ENCODE measurements at regions not wholly inside any gene's neighbourhood (a gene's known extent, or its start where the extent isn't known, plus 50 kb on each side); places are given as distances from the start of the nearest gene placed in this dataset.

DNA sequence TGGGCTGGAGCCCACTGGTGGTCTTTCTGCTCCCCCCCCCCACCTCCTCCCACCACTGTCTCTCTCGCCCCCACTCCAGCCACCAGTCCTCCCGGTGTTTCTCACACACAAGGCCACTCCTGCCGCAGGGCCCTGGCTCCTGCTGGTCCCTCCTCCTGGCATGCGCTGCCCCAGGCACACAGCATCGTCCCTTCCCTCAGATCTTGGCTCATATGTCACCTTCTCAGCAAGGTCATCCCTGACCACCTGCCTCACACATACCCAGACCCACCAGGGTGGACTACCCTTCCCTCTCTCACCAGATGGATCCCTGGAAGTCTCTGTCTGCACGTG is 101.5 kb upstream of the IQSEC1 start:
- ChIA-PET POLR2A (ENCODE audit: unreplicated experiment) (no interaction called here), CTCF (no interaction called here)
- TF ChIP-seq POLR2A (IDR thresholded peaks at IDR 0.05; ENCODE audit: low read depth, low read length) (no peak), MAFK (IDR thresholded peaks at IDR 0.05; ENCODE audit: low read depth, low read length) (no peak), RCOR1 (IDR thresholded peaks at IDR 0.05; ENCODE audit: insufficient replicate concordance, low read length) (no peak)
- TF ChIP-seq, protein P1, sequence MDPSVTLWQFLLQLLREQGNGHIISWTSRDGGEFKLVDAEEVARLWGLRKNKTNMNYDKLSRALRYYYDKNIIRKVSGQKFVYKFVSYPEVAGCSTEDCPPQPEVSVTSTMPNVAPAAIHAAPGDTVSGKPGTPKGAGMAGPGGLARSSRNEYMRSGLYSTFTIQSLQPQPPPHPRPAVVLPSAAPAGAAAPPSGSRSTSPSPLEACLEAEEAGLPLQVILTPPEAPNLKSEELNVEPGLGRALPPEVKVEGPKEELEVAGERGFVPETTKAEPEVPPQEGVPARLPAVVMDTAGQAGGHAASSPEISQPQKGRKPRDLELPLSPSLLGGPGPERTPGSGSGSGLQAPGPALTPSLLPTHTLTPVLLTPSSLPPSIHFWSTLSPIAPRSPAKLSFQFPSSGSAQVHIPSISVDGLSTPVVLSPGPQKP (IDR thresholded peaks at IDR 0.05; ENCODE audit: borderline replicate concordance, low read depth, low read length), result no peak
- TF ChIP-seq, protein P2, sequence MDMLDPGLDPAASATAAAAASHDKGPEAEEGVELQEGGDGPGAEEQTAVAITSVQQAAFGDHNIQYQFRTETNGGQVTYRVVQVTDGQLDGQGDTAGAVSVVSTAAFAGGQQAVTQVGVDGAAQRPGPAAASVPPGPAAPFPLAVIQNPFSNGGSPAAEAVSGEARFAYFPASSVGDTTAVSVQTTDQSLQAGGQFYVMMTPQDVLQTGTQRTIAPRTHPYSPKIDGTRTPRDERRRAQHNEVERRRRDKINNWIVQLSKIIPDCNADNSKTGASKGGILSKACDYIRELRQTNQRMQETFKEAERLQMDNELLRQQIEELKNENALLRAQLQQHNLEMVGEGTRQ (IDR thresholded peaks at IDR 0.05; ENCODE audit: low read depth, low read length), result no peak
- no peaks in the 10 kb centered on the region for H3K4me1 ChIP-seq (ENCODE audit: control insufficient read depth, insufficient read depth, low read length)
- no peak overlapping the region for H3K4me2 ChIP-seq (ENCODE audit: low read depth, low read length)
- DNase-seq (no peak), ATAC-seq (ENCODE audit: low read depth) (no peak)
- peaks cover 7% of the 10 kb centered on the region for H3K9me3 ChIP-seq (ENCODE audit: control insufficient read depth, insufficient read depth, low read length)
- no peaks in the 10 kb centered on the region for H3K9me1 ChIP-seq (ENCODE audit: insufficient read depth, low read length)
- no peak overlapping the region for H2AFZ ChIP-seq (replicated peaks; ENCODE audit: low read length, poor library complexity)
- H3K27me3 ChIP-seq (ENCODE audit: control insufficient read depth, insufficient read depth, low read length), result no peaks in the 10 kb centered on the region; the same call in 1 of the 2 replicates
- no TSS peak for BruUV-seq (replicated peaks)
- H3K4ac ChIP-seq (ENCODE audit: low read depth, low read length), result no peak overlapping the region
- H3K79me1 ChIP-seq (ENCODE audit: low read depth in 1 of 2, low read length in 2 of 2), result no peaks in the 10 kb centered on the region
- H4K91ac ChIP-seq (ENCODE audit: insufficient read depth, low read depth, low read length), result no peak overlapping the region
- no peak overlapping the region for H3K9ac ChIP-seq (ENCODE audit: low read depth, low read length)
- dilution Hi-C loops (cut with HindIII; ENCODE audit: low sequenced_read_pairs, unreplicated experiment) (no loop called here), intact Hi-C loops (cut with micrococcal nuclease) (no loop called here), in situ Hi-C loops (cut with MboI; ENCODE audit: low sequenced_read_pairs) (no loop called here)
- no peak overlapping the region for H3K4me3 ChIP-seq (ENCODE audit: insufficient read depth, low read depth, low read length)
- no peaks in the 10 kb centered on the region for H3K36me3 ChIP-seq (ENCODE audit: control insufficient read depth, insufficient read depth, low read length)
- H4K8ac ChIP-seq (ENCODE audit: low read depth in 2 of 2, low read length in 2 of 2), result no peak overlapping the region
- H3K18ac ChIP-seq (ENCODE audit: low read depth, low read length), result no peak overlapping the region
- H2BK5ac ChIP-seq (ENCODE audit: low read depth, low read length, poor library complexity, severe bottlenecking), result no peak overlapping the region
- 55% methylated on average over 4 of the region's 6 CpGs; no CpG with 5 or more reads in 1 of the 2 experiments for WGBS, 2 experiments (ENCODE audit: extremely low coverage in 2 of 2, insufficient read length in 1 of 2)
- no peak overlapping the region for H3K23ac ChIP-seq (ENCODE audit: low read depth, low read length)
- H2BK20ac ChIP-seq (ENCODE audit: low read depth, low read length), result no peak overlapping the region
- H2AK9ac ChIP-seq (replicated peaks; ENCODE audit: low read depth, low read length, poor library complexity), result no peak overlapping the region
- no peak overlapping the region for H2AK5ac ChIP-seq (ENCODE audit: low read depth, low read length)
- H4K5ac ChIP-seq (ENCODE audit: low read depth, low read length), result no peak overlapping the region
- no peak overlapping the region for H2BK15ac ChIP-seq (ENCODE audit: low read depth, low read length)
- H3K56ac ChIP-seq (ENCODE audit: extremely low read depth, insufficient read depth, low read length), result no peak overlapping the region
- no peak overlapping the region for H3K14ac ChIP-seq (replicated peaks; ENCODE audit: low read depth, low read length)
- no peak overlapping the region for H3K27ac ChIP-seq (ENCODE audit: insufficient read depth, low read length)
- no peak overlapping the region for H2BK120ac ChIP-seq (ENCODE audit: low read depth, low read length)
- H4K20me1 ChIP-seq (ENCODE audit: insufficient read depth, low read length), result no peaks in the 10 kb centered on the region
